Hepatocyte (in vitro differentiated cells): ENCODE measurements at regions not wholly inside any gene's neighbourhood (a gene's known extent, or its start where the extent isn't known, plus 50 kb on each side); places are given as distances from the start of the nearest gene placed in this dataset.
"Not testable (repeated sequence)": the region's sequence is repeated elsewhere in the genome, so short reads cannot be mapped to it uniquely, and the experiment has no call there.

ENCODE experiments used
- EZH2phosphoT487 ChIP-seq: fragments of 200-600 bp; sonication (generic); IDR thresholded peaks from one replicate; pipeline ENCODE4 v1.6.1; 2018; ENCODE audit warnings: antibody characterized with exemption, mild to moderate bottlenecking, low read depth, moderate library complexity; ENCODE audit not compliant: unreplicated experiment, severe bottlenecking
- TF ChIP-seq, protein P1 (sequence below): fragments of 200-600 bp; sonication (generic); IDR thresholded peaks from 2 replicates; pipeline ENCODE4 v1.5.1; 2016; ENCODE audit warnings: antibody characterized with exemption, mild to moderate bottlenecking; ENCODE audit not compliant: poor library complexity

- TF ChIP-seq, protein P1, sequence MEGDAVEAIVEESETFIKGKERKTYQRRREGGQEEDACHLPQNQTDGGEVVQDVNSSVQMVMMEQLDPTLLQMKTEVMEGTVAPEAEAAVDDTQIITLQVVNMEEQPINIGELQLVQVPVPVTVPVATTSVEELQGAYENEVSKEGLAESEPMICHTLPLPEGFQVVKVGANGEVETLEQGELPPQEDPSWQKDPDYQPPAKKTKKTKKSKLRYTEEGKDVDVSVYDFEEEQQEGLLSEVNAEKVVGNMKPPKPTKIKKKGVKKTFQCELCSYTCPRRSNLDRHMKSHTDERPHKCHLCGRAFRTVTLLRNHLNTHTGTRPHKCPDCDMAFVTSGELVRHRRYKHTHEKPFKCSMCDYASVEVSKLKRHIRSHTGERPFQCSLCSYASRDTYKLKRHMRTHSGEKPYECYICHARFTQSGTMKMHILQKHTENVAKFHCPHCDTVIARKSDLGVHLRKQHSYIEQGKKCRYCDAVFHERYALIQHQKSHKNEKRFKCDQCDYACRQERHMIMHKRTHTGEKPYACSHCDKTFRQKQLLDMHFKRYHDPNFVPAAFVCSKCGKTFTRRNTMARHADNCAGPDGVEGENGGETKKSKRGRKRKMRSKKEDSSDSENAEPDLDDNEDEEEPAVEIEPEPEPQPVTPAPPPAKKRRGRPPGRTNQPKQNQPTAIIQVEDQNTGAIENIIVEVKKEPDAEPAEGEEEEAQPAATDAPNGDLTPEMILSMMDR: not testable (repeated sequence)
- not testable (repeated sequence) for TF ChIP-seq EZH2phosphoT487
These were observed 203.0 kb upstream of the IRX5 start for GRCh38 chr16:54727696-54728095.
